Keratinocyte (primary cell): ENCODE measurements at regions not wholly inside any gene's neighbourhood (a gene's known extent, or its start where the extent isn't known, plus 50 kb on each side); places are given as distances from the start of the nearest gene placed in this dataset.

ENCODE experiments used
- EZH2 ChIP-seq: IDR thresholded peaks from one replicate; pipeline ENCODE4 v1.6.1; 2012; ENCODE audit warnings: inconsistent platforms, mild to moderate bottlenecking, low read length, moderate library complexity
- TF ChIP-seq, protein P1 (sequence below), 3 experiments: IDR thresholded peaks in 1 of 3; conservative IDR thresholded peaks in 1 of 3; optimal IDR thresholded peaks in 1 of 3; 2 replicates in 2 of 3; 3 replicates in 1 of 3; pipeline versions ENCODE3 to v1.5.1; 2011; ENCODE audit warnings: low read length in 3 of 3, mild to moderate bottlenecking in 3 of 3, moderate library complexity in 2 of 3, control low read depth in 1 of 3, inconsistent platforms in 1 of 3; ENCODE audit not compliant: insufficient read depth in 2 of 3; ENCODE audit errors: extremely low read depth in 1 of 3

DNA sequence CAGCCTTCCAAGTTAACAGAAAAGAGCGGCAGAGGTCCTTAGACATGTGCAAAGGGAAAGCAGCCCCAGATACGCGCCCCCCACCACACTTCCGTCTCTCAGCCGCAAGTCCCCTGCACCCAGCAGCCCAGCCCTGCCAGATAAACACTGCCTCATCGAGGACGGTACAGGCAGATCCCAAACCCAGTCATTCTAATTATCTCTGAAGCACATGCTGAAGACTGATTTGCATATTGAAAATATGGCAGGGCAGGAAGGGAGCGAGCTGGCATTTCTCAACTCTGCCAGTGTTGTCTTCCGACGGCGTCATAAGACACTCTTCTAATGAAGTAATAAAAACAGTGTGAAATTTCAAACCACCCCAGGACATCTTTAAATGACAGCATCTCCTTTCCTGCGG is 122.8 kb upstream of the CDH4 start:
- no peak for TF ChIP-seq EZH2
- TF ChIP-seq, protein P1, sequence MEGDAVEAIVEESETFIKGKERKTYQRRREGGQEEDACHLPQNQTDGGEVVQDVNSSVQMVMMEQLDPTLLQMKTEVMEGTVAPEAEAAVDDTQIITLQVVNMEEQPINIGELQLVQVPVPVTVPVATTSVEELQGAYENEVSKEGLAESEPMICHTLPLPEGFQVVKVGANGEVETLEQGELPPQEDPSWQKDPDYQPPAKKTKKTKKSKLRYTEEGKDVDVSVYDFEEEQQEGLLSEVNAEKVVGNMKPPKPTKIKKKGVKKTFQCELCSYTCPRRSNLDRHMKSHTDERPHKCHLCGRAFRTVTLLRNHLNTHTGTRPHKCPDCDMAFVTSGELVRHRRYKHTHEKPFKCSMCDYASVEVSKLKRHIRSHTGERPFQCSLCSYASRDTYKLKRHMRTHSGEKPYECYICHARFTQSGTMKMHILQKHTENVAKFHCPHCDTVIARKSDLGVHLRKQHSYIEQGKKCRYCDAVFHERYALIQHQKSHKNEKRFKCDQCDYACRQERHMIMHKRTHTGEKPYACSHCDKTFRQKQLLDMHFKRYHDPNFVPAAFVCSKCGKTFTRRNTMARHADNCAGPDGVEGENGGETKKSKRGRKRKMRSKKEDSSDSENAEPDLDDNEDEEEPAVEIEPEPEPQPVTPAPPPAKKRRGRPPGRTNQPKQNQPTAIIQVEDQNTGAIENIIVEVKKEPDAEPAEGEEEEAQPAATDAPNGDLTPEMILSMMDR (optimal IDR thresholded peaks at IDR 0.05 in 1 of 3, IDR thresholded peaks at IDR 0.05 in 1 of 3, conservative IDR thresholded peaks at IDR 0.05 in 1 of 3; ENCODE audit: extremely low read depth in 1 of 3, insufficient read depth in 2 of 3, low read length in 3 of 3), result no peak
